K562 (cell line): ENCODE measurements at regions not wholly inside any gene's neighbourhood (a gene's known extent, or its start where the extent isn't known, plus 50 kb on each side); places are given as distances from the start of the nearest gene placed in this dataset.

ENCODE experiments used
- ATAC-seq: fragments of 200-7000 bp; cut with Tn5 transposase; 3 replicates; pipeline ENCODE4 v1.9.1; 2020; ENCODE audit warnings: moderate library complexity
- BruUV-seq: library from RNA; stranded (reverse); fragments of 400-500 nt; replicated peaks from 2 replicates; lab custom pipeline; 2021; lab: Mats Ljungman, UMichigan
- CTCF ChIA-PET: fragments of 300-600 bp; formaldehyde crosslinking; extraction: SDS; loops from one replicate; lab custom pipeline; 2021; ENCODE audit warnings: low intra/inter-chr PET ratio; lab: Yijun Ruan, JAX
- POLR2A ChIA-PET: fragments of 300-600, 350-650 bp; sonication (Branson Sonifier 250); formaldehyde crosslinking; extraction: SDS; loops from one replicate; lab custom pipeline; 2021; ENCODE audit warnings: antibody characterized with exemption, inconsistent platforms; lab: Yijun Ruan, JAX
- DNase-seq, 4 experiments: peaks; one replicate each; pipeline versions ENCODE4 v3.0.0 to v3.0.0-alpha.2; 2011 to 2018; ENCODE audit warnings: low spot score in 3 of 4, mixed read lengths in 3 of 4; ENCODE audit errors: extremely low read depth in 1 of 4
- FAIRE-seq: peaks from 2 replicates; lab custom pipeline; 2011; peaks lifted over from hg19 to GRCh38; lab: Jason Lieb, UNC
- H2AFZ ChIP-seq: 2 replicates; pipeline ENCODE4 v1.6.0; 2011; ENCODE audit warnings: low read depth, low read length, control low read depth, inconsistent platforms
- H3K27ac ChIP-seq: fragments of 200-600 bp; 3 replicates; pipeline ENCODE4 v1.8.0; 2011; ENCODE audit warnings: low read depth, mild to moderate bottlenecking, control low read depth, inconsistent platforms, low read length, moderate library complexity, mixed read lengths; ENCODE audit errors: extremely low read depth
- H3K27me3 ChIP-seq, 2 experiments: fragments of 300-600 bp in 1 of 2; 2 replicates in 1 of 2; 3 replicates in 1 of 2; pipeline versions ENCODE4 v1.6.0 to v1.8.0; 2011; ENCODE audit warnings: inconsistent platforms in 2 of 2, low read length in 2 of 2, mild to moderate bottlenecking in 1 of 2, mixed read lengths in 1 of 2, moderate library complexity in 1 of 2; ENCODE audit not compliant: control insufficient read depth in 2 of 2, insufficient read depth in 2 of 2
- H3K36me3 ChIP-seq: fragments of 300-600 bp; 3 replicates; pipeline ENCODE4 v1.8.0; 2011; ENCODE audit warnings: mild to moderate bottlenecking, low read length, inconsistent platforms; ENCODE audit not compliant: control insufficient read depth, insufficient read depth
- H3K4me1 ChIP-seq, 2 experiments: fragments of 200-600 bp in 1 of 2; replicated peaks in 1 of 2; 2 replicates in 1 of 2; 3 replicates in 1 of 2; pipeline versions ENCODE4 v1.5.1 to v1.8.0; 2011; ENCODE audit warnings: inconsistent platforms in 2 of 2, low read length in 2 of 2, mild to moderate bottlenecking in 1 of 2, mixed read lengths in 1 of 2, moderate library complexity in 1 of 2; ENCODE audit not compliant: control insufficient read depth in 2 of 2, insufficient read depth in 2 of 2
- H3K4me2 ChIP-seq: 2 replicates; pipeline ENCODE4 v1.6.1; 2011; ENCODE audit warnings: low read length, control low read depth, inconsistent platforms, mixed read lengths; ENCODE audit not compliant: insufficient read depth
- H3K4me3 ChIP-seq: fragments of 200-600 bp; sonication (generic), shearing (Covaris generic); 2 replicates; pipeline ENCODE4 v1.5.1; 2016; ENCODE audit warnings: control low read depth, inconsistent platforms
- H3K79me2 ChIP-seq: fragments of 200-600 bp; 3 replicates; pipeline ENCODE4 v1.8.0; 2011; ENCODE audit warnings: low read length, inconsistent platforms; ENCODE audit not compliant: control insufficient read depth, insufficient read depth
- H3K9ac ChIP-seq, 2 experiments: 2 replicates each; pipeline versions ENCODE4 v1.6.0 to v1.6.1; 2011; ENCODE audit warnings: low read depth in 2 of 2, low read length in 2 of 2, control low read depth in 1 of 2, inconsistent platforms in 1 of 2, mild to moderate bottlenecking in 1 of 2, mixed read lengths in 1 of 2; ENCODE audit not compliant: insufficient read depth in 1 of 2
- H3K9me1 ChIP-seq: one replicate; pipeline ENCODE4 v1.6.0; 2011; ENCODE audit warnings: inconsistent platforms, mild to moderate bottlenecking, low read length, moderate library complexity; ENCODE audit not compliant: control insufficient read depth, insufficient read depth
- H3K9me3 ChIP-seq: replicated peaks from 2 replicates; pipeline ENCODE4 v1.5.1; 2011; ENCODE audit warnings: low read depth, low read length, inconsistent platforms; ENCODE audit not compliant: control insufficient read depth, insufficient read depth
- H4K20me1 ChIP-seq: replicated peaks from 2 replicates; pipeline ENCODE4 v1.6.1; 2011; ENCODE audit warnings: low read length, inconsistent platforms, mixed read lengths; ENCODE audit not compliant: control insufficient read depth, insufficient read depth
- ATF7 ChIP-seq: fragments of 450-650 bp; IDR thresholded peaks from 2 replicates; pipeline ENCODE4 v1.7.1; 2014; ENCODE audit warnings: mild to moderate bottlenecking, moderate library complexity
- BRF1 ChIP-seq: IDR thresholded peaks from 3 replicates; pipeline ENCODE4 v1.6.1; 2011; ENCODE audit warnings: borderline replicate concordance, mild to moderate bottlenecking; ENCODE audit not compliant: insufficient read length; ENCODE audit errors: extremely low read depth
- FOXK1 ChIP-seq: sonication (generic); formaldehyde crosslinking; IDR thresholded peaks from 2 replicates; pipeline ENCODE4 v1.8.0; 2022; ENCODE audit warnings: missing genetic modification reagents, mild to moderate bottlenecking, borderline replicate concordance
- HOXB6 ChIP-seq: fragments of 250-450 bp; sonication (Bioruptor Pico); IDR thresholded peaks from 2 replicates; pipeline ENCODE4 v1.5.1; 2022; ENCODE audit warnings: mild to moderate bottlenecking, borderline replicate concordance
- MCM7 ChIP-seq, 2 experiments: fragments of 450-650 bp; IDR thresholded peaks; 2 replicates each; pipeline ENCODE4 v1.6.1; 2016 to 2018
- RFX7 ChIP-seq: fragments of 250-450 bp; sonication (Bioruptor Pico); IDR thresholded peaks from 2 replicates; pipeline ENCODE4 v1.5.1; 2021; ENCODE audit warnings: mild to moderate bottlenecking
- ZNF311 ChIP-seq: fragments of 250-450 bp; sonication (Bioruptor Pico); IDR thresholded peaks from 2 replicates; pipeline ENCODE4 v1.4.0; 2020; ENCODE audit warnings: mild to moderate bottlenecking, moderate library complexity
- ZNF717 ChIP-seq: fragments of 250-450 bp; sonication (Bioruptor Pico); IDR thresholded peaks from 2 replicates; pipeline ENCODE4 v1.5.0; 2021
- WGBS: fragments of 100-300 bp; shearing (Covaris generic); methylation state at CpG from one replicate; pipeline ENCODE4 v1.1.6; 2016; ENCODE audit warnings: low coverage, mixed read lengths; ENCODE audit not compliant: insufficient coverage; ENCODE audit errors: missing lambda C conversion rate; 5-methylcytosine and 5-hydroxymethylcytosine counted together
- in situ Hi-C: fragments of 300-500 bp; cut with MboI; formaldehyde crosslinking; loops from 4 replicates; pipeline ENCODE4 v1.15.0; 2018; ENCODE audit warnings: inconsistent platforms, mixed read lengths
- intact Hi-C: fragments of 100-400 bp; cut with micrococcal nuclease; formaldehyde crosslinking; loops from 2 replicates; pipeline ENCODE4 v1.14.2; 2022
- TF ChIP-seq, protein P1 (sequence below): fragments of 450-650 bp; IDR thresholded peaks from 2 replicates; pipeline ENCODE4 v1.6.1; 2018; ENCODE audit not compliant: partially characterized antibody
- TF ChIP-seq, protein P2 (sequence below): sonication (generic); formaldehyde crosslinking; IDR thresholded peaks from 2 replicates; pipeline ENCODE4 v1.8.0; 2022; ENCODE audit warnings: mild to moderate bottlenecking, missing genetic modification reagents

DNA sequence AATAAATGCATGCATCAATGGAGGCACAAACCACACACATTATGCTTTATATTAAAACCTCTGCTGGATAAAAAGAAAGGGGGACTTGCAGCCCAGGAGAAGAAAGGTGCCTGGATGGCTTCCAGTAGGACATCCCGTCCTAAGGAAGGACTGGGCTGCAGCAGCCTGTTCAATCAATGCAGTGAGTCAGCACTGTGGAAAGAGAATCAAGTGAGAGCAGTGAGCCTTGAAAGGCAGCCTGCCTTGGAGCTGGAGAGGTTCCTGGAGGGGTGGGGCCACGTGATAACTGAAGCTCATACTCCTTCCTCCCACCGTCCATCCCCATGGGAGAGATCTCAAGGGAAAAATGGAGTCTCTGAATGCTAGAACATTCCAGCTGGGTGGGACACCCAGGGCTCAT lies 501.2 kb downstream of the ADRA2A start:
- H3K9me3 ChIP-seq = no peaks in the 10 kb centered on the region
- H3K36me3 ChIP-seq = no peaks in the 10 kb centered on the region
- H3K4me2 ChIP-seq = no peak overlapping the region
- no peak overlapping the region for H2AFZ ChIP-seq
- ChIA-PET POLR2A (no interaction called here), CTCF (no interaction called here)
- BruUV-seq = no TSS peak
- H3K9ac ChIP-seq = no peak overlapping the region
- no peaks in the 10 kb centered on the region for H3K9me1 ChIP-seq
- H3K79me2 ChIP-seq = no peaks in the 10 kb centered on the region
- H3K4me1 ChIP-seq = no peaks in the 10 kb centered on the region
- no peaks in the 10 kb centered on the region for H4K20me1 ChIP-seq
- no peak overlapping the region for H3K4me3 ChIP-seq
- 0% methylated on average over 2 of the region's 3 CpGs for WGBS
- intact Hi-C loops (no loop called here), in situ Hi-C loops (no loop called here)
- TF ChIP-seq RFX7 = no peak
- TF ChIP-seq BRF1 = no peak
- no peak for TF ChIP-seq ATF7
- TF ChIP-seq ZNF311 (CRISPR knock-in tag) = no peak
- no peak overlapping the region for H3K27ac ChIP-seq
- FAIRE-seq = no peak
- no peaks in the 10 kb centered on the region for H3K27me3 ChIP-seq
- ATAC-seq = no peak
- DNase-seq = no peak

DNA sequence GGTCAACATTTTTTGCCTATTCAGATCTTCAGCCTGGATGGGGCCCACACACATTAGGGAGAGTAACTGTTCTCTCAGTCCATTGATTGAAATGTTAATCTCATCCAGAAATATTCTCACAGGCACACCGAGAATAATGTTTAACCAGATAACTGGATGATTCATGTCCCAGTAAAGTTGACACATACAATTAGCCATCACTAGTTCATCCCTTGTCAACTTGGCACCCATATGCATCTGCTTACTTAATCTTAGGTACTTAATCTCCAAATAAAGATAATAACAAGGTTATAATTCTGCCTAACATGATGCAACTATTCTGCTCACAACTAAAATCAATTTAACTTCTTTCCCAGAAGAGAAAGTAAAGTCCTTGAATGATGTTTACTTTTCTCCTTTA lies 502.6 kb downstream of the ADRA2A start:
- Histone ChIP-seq H3K36me3 (no peaks in the 10 kb centered on the region), H3K4me3 (no peak overlapping the region), H3K9me3 (no peaks in the 10 kb centered on the region), H3K9ac (no peak overlapping the region), H3K4me2 (no peak overlapping the region), H3K27me3 (no peaks in the 10 kb centered on the region), H3K4me1 (no peaks in the 10 kb centered on the region), H3K27ac (no peak overlapping the region), H2AFZ (no peak overlapping the region), H3K79me2 (no peaks in the 10 kb centered on the region), H4K20me1 (no peaks in the 10 kb centered on the region), H3K9me1 (no peaks in the 10 kb centered on the region)
- ATAC-seq (no peak), FAIRE-seq (no peak), DNase-seq (no peak)
- 0% methylated on average over 1 of the region's 1 CpG for WGBS
- intact Hi-C loops = no loop called here
- POLR2A ChIA-PET = no interaction called here
- in situ Hi-C loops = no loop called here
- no TSS peak for BruUV-seq
- CTCF ChIA-PET = no interaction called here
- TF ChIP-seq HOXB6 (CRISPR knock-in tag) (no peak), FOXK1 (CRISPR knock-in tag) (no peak), MCM7 (IDR thresholded peaks at IDR 0.05) (no peak), ZNF717 (CRISPR knock-in tag) (no peak)
- TF ChIP-seq, protein P1, sequence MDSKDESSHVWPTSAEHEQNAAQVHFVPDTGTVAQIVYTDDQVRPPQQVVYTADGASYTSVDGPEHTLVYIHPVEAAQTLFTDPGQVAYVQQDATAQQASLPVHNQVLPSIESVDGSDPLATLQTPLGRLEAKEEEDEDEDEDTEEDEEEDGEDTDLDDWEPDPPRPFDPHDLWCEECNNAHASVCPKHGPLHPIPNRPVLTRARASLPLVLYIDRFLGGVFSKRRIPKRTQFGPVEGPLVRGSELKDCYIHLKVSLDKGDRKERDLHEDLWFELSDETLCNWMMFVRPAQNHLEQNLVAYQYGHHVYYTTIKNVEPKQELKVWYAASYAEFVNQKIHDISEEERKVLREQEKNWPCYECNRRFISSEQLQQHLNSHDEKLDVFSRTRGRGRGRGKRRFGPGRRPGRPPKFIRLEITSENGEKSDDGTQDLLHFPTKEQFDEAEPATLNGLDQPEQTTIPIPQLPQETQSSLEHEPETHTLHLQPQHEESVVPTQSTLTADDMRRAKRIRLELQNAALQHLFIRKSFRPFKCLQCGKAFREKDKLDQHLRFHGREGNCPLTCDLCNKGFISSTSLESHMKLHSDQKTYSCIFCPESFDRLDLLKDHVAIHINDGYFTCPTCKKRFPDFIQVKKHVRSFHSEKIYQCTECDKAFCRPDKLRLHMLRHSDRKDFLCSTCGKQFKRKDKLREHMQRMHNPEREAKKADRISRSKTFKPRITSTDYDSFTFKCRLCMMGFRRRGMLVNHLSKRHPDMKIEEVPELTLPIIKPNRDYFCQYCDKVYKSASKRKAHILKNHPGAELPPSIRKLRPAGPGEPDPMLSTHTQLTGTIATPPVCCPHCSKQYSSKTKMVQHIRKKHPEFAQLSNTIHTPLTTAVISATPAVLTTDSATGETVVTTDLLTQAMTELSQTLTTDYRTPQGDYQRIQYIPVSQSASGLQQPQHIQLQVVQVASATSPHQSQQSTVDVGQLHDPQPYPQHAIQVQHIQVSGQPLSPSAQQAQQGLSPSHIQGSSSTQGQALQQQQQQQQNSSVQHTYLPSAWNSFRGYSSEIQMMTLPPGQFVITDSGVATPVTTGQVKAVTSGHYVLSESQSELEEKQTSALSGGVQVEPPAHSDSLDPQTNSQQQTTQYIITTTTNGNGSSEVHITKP = no peak
- TF ChIP-seq, protein P2, sequence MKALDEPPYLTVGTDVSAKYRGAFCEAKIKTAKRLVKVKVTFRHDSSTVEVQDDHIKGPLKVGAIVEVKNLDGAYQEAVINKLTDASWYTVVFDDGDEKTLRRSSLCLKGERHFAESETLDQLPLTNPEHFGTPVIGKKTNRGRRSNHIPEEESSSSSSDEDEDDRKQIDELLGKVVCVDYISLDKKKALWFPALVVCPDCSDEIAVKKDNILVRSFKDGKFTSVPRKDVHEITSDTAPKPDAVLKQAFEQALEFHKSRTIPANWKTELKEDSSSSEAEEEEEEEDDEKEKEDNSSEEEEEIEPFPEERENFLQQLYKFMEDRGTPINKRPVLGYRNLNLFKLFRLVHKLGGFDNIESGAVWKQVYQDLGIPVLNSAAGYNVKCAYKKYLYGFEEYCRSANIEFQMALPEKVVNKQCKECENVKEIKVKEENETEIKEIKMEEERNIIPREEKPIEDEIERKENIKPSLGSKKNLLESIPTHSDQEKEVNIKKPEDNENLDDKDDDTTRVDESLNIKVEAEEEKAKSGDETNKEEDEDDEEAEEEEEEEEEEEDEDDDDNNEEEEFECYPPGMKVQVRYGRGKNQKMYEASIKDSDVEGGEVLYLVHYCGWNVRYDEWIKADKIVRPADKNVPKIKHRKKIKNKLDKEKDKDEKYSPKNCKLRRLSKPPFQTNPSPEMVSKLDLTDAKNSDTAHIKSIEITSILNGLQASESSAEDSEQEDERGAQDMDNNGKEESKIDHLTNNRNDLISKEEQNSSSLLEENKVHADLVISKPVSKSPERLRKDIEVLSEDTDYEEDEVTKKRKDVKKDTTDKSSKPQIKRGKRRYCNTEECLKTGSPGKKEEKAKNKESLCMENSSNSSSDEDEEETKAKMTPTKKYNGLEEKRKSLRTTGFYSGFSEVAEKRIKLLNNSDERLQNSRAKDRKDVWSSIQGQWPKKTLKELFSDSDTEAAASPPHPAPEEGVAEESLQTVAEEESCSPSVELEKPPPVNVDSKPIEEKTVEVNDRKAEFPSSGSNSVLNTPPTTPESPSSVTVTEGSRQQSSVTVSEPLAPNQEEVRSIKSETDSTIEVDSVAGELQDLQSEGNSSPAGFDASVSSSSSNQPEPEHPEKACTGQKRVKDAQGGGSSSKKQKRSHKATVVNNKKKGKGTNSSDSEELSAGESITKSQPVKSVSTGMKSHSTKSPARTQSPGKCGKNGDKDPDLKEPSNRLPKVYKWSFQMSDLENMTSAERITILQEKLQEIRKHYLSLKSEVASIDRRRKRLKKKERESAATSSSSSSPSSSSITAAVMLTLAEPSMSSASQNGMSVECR = no peak
